ENCODE measurements at regions not wholly inside any gene's neighbourhood (a gene's known extent, or its start where the extent isn't known, plus 50 kb on each side); places are given as distances from the start of the nearest gene placed in this dataset.

DNA sequence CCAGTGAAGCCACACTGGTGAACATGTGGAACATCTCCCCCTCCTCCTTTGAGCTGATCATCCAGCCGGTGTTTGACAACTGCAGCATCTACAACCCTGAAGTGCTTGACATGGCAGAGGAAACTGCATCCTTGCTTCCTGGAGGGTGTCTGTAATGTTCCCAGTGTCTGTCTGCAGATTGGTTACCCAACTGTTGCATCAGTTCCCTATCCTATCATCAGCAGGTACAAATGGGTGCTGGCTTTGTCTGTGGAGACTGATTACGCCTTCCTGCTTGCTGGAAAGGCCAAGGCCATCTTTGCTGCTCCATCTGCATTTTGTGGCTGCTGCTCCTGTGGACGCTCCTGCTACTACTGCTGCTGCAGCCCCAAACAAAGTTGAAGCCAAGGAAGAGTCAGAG is 83.5 kb downstream of the SKA1 start:
- TF ChIP-seq, protein P1, sequence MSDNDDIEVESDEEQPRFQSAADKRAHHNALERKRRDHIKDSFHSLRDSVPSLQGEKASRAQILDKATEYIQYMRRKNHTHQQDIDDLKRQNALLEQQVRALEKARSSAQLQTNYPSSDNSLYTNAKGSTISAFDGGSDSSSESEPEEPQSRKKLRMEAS (IDR thresholded peaks at IDR 0.05; ENCODE audit: low read depth, low read length), result no peak
- TF ChIP-seq, protein P2, sequence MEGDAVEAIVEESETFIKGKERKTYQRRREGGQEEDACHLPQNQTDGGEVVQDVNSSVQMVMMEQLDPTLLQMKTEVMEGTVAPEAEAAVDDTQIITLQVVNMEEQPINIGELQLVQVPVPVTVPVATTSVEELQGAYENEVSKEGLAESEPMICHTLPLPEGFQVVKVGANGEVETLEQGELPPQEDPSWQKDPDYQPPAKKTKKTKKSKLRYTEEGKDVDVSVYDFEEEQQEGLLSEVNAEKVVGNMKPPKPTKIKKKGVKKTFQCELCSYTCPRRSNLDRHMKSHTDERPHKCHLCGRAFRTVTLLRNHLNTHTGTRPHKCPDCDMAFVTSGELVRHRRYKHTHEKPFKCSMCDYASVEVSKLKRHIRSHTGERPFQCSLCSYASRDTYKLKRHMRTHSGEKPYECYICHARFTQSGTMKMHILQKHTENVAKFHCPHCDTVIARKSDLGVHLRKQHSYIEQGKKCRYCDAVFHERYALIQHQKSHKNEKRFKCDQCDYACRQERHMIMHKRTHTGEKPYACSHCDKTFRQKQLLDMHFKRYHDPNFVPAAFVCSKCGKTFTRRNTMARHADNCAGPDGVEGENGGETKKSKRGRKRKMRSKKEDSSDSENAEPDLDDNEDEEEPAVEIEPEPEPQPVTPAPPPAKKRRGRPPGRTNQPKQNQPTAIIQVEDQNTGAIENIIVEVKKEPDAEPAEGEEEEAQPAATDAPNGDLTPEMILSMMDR (IDR thresholded peaks at IDR 0.05; ENCODE audit: low read depth, low read length), result no peak
- TF ChIP-seq MYC (IDR thresholded peaks at IDR 0.05; ENCODE audit: low read depth, low read length), result no peak
- no peak for TF ChIP-seq POLR2A (IDR thresholded peaks at IDR 0.05; ENCODE audit: extremely low read depth, insufficient read length)
- no peak overlapping the region for H3K4me3 ChIP-seq (ENCODE audit: low read depth, low read length)
- DNase-seq (ENCODE audit: low read depth), result no peak

DNA sequence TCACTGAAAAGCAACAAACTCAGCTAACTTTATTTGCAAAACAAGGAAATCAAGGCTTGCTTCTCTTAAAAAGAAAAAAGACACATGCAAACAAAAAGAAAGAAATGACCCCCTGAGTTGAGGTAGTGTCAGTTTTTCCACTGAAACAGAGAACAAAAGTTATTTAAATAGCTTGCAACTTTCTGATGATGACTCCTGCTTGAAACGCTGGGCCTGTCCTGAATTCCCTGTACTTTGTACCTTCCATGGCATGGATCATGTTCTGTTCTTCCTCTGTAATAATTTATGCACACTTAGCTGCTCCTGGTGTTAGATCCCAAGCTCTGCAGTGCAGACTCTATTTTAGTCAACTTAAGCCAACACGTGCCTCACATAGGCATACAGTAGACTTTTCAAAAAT is 84.0 kb downstream of the SKA1 start:
- TF ChIP-seq POLR2A (IDR thresholded peaks at IDR 0.05; ENCODE audit: extremely low read depth, insufficient read length) (no peak), MYC (IDR thresholded peaks at IDR 0.05; ENCODE audit: low read depth, low read length) (no peak)
- TF ChIP-seq, protein P1 (IDR thresholded peaks at IDR 0.05; ENCODE audit: low read depth, low read length), result no peak
- TF ChIP-seq, protein P2 (IDR thresholded peaks at IDR 0.05; ENCODE audit: low read depth, low read length), result no peak
- no peak for DNase-seq (ENCODE audit: low read depth)
- H3K4me3 ChIP-seq (ENCODE audit: low read depth, low read length), result no peak overlapping the region

DNA sequence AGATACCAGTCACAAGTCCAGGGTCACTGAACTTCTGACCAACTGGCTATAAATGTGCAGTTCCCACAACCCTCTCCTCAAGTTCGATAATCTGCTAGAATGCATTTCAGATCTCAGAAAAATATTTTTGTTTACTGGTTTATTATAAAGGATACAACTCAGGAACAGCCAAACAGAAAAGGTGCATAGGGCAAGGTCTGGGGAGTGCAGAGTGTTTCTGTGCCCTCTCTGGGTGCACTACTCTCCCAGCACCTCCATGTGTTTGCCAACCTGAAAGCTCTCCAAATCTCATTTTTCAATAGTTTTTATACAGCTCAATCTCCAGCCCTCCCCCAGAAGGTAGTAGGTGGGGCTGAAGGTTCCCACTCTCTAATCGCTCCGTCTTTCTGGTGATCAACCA is 85.2 kb downstream of the SKA1 start:
- TF ChIP-seq MYC (IDR thresholded peaks at IDR 0.05; ENCODE audit: low read depth, low read length) (no peak), POLR2A (IDR thresholded peaks at IDR 0.05; ENCODE audit: extremely low read depth, insufficient read length) (no peak)
- TF ChIP-seq, protein P2 (IDR thresholded peaks at IDR 0.05; ENCODE audit: low read depth, low read length), result no peak
- TF ChIP-seq, protein P1 (IDR thresholded peaks at IDR 0.05; ENCODE audit: low read depth, low read length), result no peak
- DNase-seq (ENCODE audit: low read depth), result no peak
- no peak overlapping the region for H3K4me3 ChIP-seq (ENCODE audit: low read depth, low read length)

DNA sequence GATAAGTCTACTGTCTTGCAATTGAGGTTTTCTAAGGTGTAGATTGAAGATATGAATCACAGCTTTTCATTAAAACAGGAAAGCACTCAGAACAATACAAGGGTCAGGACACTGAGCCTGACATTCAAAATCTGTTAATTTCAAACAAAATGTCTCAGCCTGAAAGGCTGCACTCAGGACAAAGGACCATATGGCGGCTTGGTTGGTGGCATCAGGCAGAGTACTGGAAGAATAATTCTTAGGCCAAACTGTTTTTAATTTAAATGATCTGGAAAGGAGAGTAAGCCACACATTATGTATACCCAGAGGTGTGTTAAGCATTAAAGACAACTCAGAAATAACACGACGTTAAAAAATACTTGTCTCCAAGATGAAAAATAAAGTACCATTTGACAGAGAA is 85.9 kb downstream of the SKA1 start:
- no peak for DNase-seq (ENCODE audit: low read depth)
- no peak overlapping the region for H3K4me3 ChIP-seq (ENCODE audit: low read depth, low read length)
- TF ChIP-seq, protein P1 (IDR thresholded peaks at IDR 0.05; ENCODE audit: low read depth, low read length), result no peak
- no peak for TF ChIP-seq MYC (IDR thresholded peaks at IDR 0.05; ENCODE audit: low read depth, low read length)
- TF ChIP-seq, protein P2 (IDR thresholded peaks at IDR 0.05; ENCODE audit: low read depth, low read length), result no peak
- TF ChIP-seq POLR2A (IDR thresholded peaks at IDR 0.05; ENCODE audit: extremely low read depth, insufficient read length), result no peak

DNA sequence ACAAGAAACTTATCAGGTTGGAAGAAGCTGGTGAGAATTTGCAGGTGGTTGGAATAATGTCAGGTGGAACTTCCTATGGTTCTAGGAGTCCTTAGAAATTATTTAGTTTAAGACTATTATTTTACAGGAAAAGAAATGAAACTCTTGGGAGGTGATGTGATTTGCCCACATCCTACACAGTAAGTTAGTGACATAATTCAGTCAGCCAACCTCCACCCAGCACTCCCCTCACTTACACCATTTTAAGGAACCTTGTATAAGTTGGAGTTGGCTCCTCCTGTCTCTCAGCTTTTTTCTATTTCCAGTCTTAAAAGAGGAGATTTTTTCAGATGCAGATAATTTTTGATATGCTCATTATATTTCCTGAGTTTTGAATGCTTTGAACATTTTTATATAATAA is 86.4 kb downstream of the SKA1 start:
- TF ChIP-seq, protein P2 (IDR thresholded peaks at IDR 0.05; ENCODE audit: low read depth, low read length), result no peak
- TF ChIP-seq POLR2A (IDR thresholded peaks at IDR 0.05; ENCODE audit: extremely low read depth, insufficient read length) (no peak), MYC (IDR thresholded peaks at IDR 0.05; ENCODE audit: low read depth, low read length) (no peak)
- no peak overlapping the region for H3K4me3 ChIP-seq (ENCODE audit: low read depth, low read length)
- no peak for DNase-seq (ENCODE audit: low read depth)
